HuH-7 (cell line): ENCODE measurements at regions not wholly inside any gene's neighbourhood (a gene's known extent, or its start where the extent isn't known, plus 50 kb on each side); places are given as distances from the start of the nearest gene placed in this dataset.
A peak's percentile ranks its signal among the peaks of the same experiment; 100 is the strongest.

Experiments
- DNase-seq: peaks from one replicate; pipeline ENCODE4 v3.0.0; 2011; ENCODE audit warnings: low spot score

GRCh38 chr12:92650228-92650822 is 52.5 kb upstream of the PLEKHG7 start:
- no peak for DNase-seq

GRCh38 chr12:92649511-92650227 is 53.1 kb upstream of the PLEKHG7 start:
- DNase-seq: peak; percentile 70

GRCh38 chr12:92648242-92649031 is 54.4 kb upstream of the PLEKHG7 start:
- DNase-seq: no peak

- no peak for DNase-seq
Observed at GRCh38 chr12:92641291-92641690, 61.5 kb upstream of the PLEKHG7 start.

GRCh38 chr12:92640691-92641090 is 62.1 kb upstream of the PLEKHG7 start:
- no peak for DNase-seq

- no peak for DNase-seq
Observed at GRCh38 chr12:92639017-92639416, 63.8 kb upstream of the PLEKHG7 start.

GRCh38 chr12:92634730-92635129 is 68.1 kb upstream of the PLEKHG7 start:
- DNase-seq: no peak

- no peak for DNase-seq
Observed at GRCh38 chr12:92634202-92634601, 68.6 kb upstream of the PLEKHG7 start.

- DNase-seq: no peak
Observed at GRCh38 chr12:92630968-92631367, 71.8 kb upstream of the PLEKHG7 start.

- no peak for DNase-seq
Observed at GRCh38 chr12:92629349-92630065, 73.3 kb upstream of the PLEKHG7 start.

GRCh38 chr12:92628476-92628875 is 74.3 kb upstream of the PLEKHG7 start:
- no peak for DNase-seq

GRCh38 chr12:92627511-92627910 is 75.3 kb upstream of the PLEKHG7 start:
- no peak for DNase-seq

GRCh38 chr12:92625639-92626310 is 77.0 kb upstream of the PLEKHG7 start:
- no peak for DNase-seq

GRCh38 chr12:92624236-92624635 is 78.6 kb upstream of the PLEKHG7 start:
- DNase-seq: no peak

GRCh38 chr12:92623386-92623785 is 79.4 kb upstream of the PLEKHG7 start:
- DNase-seq: no peak

- DNase-seq: no peak
Observed at GRCh38 chr12:92621833-92622232, 81.0 kb upstream of the PLEKHG7 start.

- no peak for DNase-seq
Observed at GRCh38 chr12:92621312-92621711, 81.5 kb upstream of the PLEKHG7 start.

- DNase-seq: no peak
Observed at GRCh38 chr12:92619730-92620684, 82.8 kb upstream of the PLEKHG7 start.

GRCh38 chr12:92619026-92619425 is 83.8 kb upstream of the PLEKHG7 start:
- DNase-seq: no peak

GRCh38 chr12:92615703-92616102 is 87.1 kb upstream of the PLEKHG7 start:
- no peak for DNase-seq

- DNase-seq: no peak
Observed at GRCh38 chr12:92615086-92615485, 87.7 kb upstream of the PLEKHG7 start.
